Activated CD4-positive, alpha-beta T cell treated with anti-CD3 and anti-CD28 coated beads for 36 hours (primary cell): ENCODE measurements at regions not wholly inside any gene's neighbourhood (a gene's known extent, or its start where the extent isn't known, plus 50 kb on each side); places are given as distances from the start of the nearest gene placed in this dataset.
A peak's percentile ranks its signal among the peaks of the same experiment; 100 is the strongest.
"Not testable (repeated sequence)": the region's sequence is repeated elsewhere in the genome, so short reads cannot be mapped to it uniquely, and the experiment has no call there.

Source experiments
- ATAC-seq: fragments of 200-7000 bp; cut with Tn5 transposase; one replicate; pipeline ENCODE4 v1.10.0; 2021; ENCODE audit warnings: mild to moderate bottlenecking, moderate library complexity
- CTCF ChIA-PET: fragments of 350-600 bp; sonication (Branson Sonifier 250); formaldehyde crosslinking; loops from one replicate; lab custom pipeline; 2021; ENCODE audit warnings: antibody characterized with exemption; lab: Charles Lee
- POLR2A ChIA-PET: fragments of 350-600 bp; sonication (Branson Sonifier 250); formaldehyde crosslinking; loops from one replicate; lab custom pipeline; 2021; ENCODE audit warnings: antibody characterized with exemption, inconsistent platforms; lab: Charles Lee
- DNase-seq: peaks from one replicate; pipeline ENCODE4 v3.0.0-alpha.2; 2020
- H3K27ac Mint-ChIP-seq: one replicate; pipeline ENCODE4 v1.8.0; 2021; ENCODE audit warnings: mixed read lengths
- H3K27me3 Mint-ChIP-seq: one replicate; pipeline ENCODE4 v1.8.0; 2021; ENCODE audit warnings: mixed read lengths
- H3K36me3 Mint-ChIP-seq: one replicate; pipeline ENCODE4 v1.8.0; 2021; ENCODE audit warnings: low read depth, mixed read lengths
- H3K4me1 Mint-ChIP-seq: one replicate; pipeline ENCODE4 v1.8.0; 2021; ENCODE audit warnings: mixed read lengths
- H3K4me3 Mint-ChIP-seq: one replicate; pipeline ENCODE4 v1.8.0; 2021; ENCODE audit warnings: mild to moderate bottlenecking, moderate library complexity, mixed read lengths
- H3K9me3 Mint-ChIP-seq: one replicate; pipeline ENCODE4 v1.8.0; 2021; ENCODE audit warnings: low read depth, mixed read lengths
- intact Hi-C, 2 experiments: fragments of 100-400 bp; cut with DNase I in 1 of 2; cut with micrococcal nuclease in 1 of 2; formaldehyde crosslinking; loops; one replicate each; pipeline versions ENCODE4 v1.14.2 to v1.15.1; 2022 to 2024; cut with DNase I, micrococcal nuclease

GRCh38 chr5:50562694-50563093, 103.7 kb upstream of the PARP8 start:
- no peaks in the 10 kb centered on the region for H3K27me3 Mint-ChIP-seq
- POLR2A ChIA-PET = no interaction called here
- no peak overlapping the region for H3K27ac Mint-ChIP-seq
- H3K4me1 Mint-ChIP-seq = peaks cover 5% of the 10 kb centered on the region
- H3K9me3 Mint-ChIP-seq = peaks cover 1% of the 10 kb centered on the region
- intact Hi-C loops = no loop called here
- no peak overlapping the region for H3K4me3 Mint-ChIP-seq
- no peak for ATAC-seq
- CTCF ChIA-PET = no interaction called here
- H3K36me3 Mint-ChIP-seq = no peaks in the 10 kb centered on the region
- DNase-seq = no peak

- peaks cover 9% of the 10 kb centered on the region for H3K9me3 Mint-ChIP-seq
- H3K36me3 Mint-ChIP-seq = no peaks in the 10 kb centered on the region
- ChIA-PET CTCF (no interaction called here), POLR2A (no interaction called here)
- H3K27ac Mint-ChIP-seq = no peak overlapping the region
- intact Hi-C loops = no loop called here
- DNase-seq = peak; percentile 8
- H3K27me3 Mint-ChIP-seq = no peaks in the 10 kb centered on the region
- peaks cover 5% of the 10 kb centered on the region for H3K4me1 Mint-ChIP-seq
- no peak overlapping the region for H3K4me3 Mint-ChIP-seq
- peak; percentile 51 for ATAC-seq
Measured at GRCh38 chr5:50564079-50564478, 102.4 kb upstream of the PARP8 start.

- DNase-seq = no peak
- POLR2A ChIA-PET = no interaction called here
- peaks cover 5% of the 10 kb centered on the region for H3K4me1 Mint-ChIP-seq
- ATAC-seq = no peak
- H3K27me3 Mint-ChIP-seq = no peaks in the 10 kb centered on the region
- H3K36me3 Mint-ChIP-seq = no peaks in the 10 kb centered on the region
- H3K9me3 Mint-ChIP-seq = peaks cover 9% of the 10 kb centered on the region
- no peak overlapping the region for H3K27ac Mint-ChIP-seq
- CTCF ChIA-PET = no interaction called here
- intact Hi-C loops = no loop called here
- no peak overlapping the region for H3K4me3 Mint-ChIP-seq
Measured at GRCh38 chr5:50564558-50564957, 101.9 kb upstream of the PARP8 start.

- DNase-seq = no peak
- no peaks in the 10 kb centered on the region for H3K27me3 Mint-ChIP-seq
- POLR2A ChIA-PET = no interaction called here
- CTCF ChIA-PET = no interaction called here
- H3K27ac Mint-ChIP-seq = no peak overlapping the region
- no peaks in the 10 kb centered on the region for H3K9me3 Mint-ChIP-seq
- intact Hi-C loops = no loop called here
- H3K4me1 Mint-ChIP-seq = peaks cover 18% of the 10 kb centered on the region
- no peak overlapping the region for H3K4me3 Mint-ChIP-seq
- ATAC-seq = no peak
- no peaks in the 10 kb centered on the region for H3K36me3 Mint-ChIP-seq
Measured at GRCh38 chr5:50574121-50574520, 92.3 kb upstream of the PARP8 start.

GRCh38 chr5:50575740-50576139, 90.7 kb upstream of the PARP8 start:
- ChIA-PET POLR2A (no interaction called here), CTCF (no interaction called here)
- Mint-ChIP-seq H3K36me3 (no peaks in the 10 kb centered on the region), H3K27ac (no peak overlapping the region), H3K9me3 (peaks cover under 1% of the 10 kb centered on the region), H3K4me1 (peaks cover 18% of the 10 kb centered on the region), H3K27me3 (no peaks in the 10 kb centered on the region), H3K4me3 (no peak overlapping the region)
- ATAC-seq (no peak), DNase-seq (no peak)
- intact Hi-C loops = no loop called here

GRCh38 chr5:50576265-50576664, 90.2 kb upstream of the PARP8 start:
- Mint-ChIP-seq H3K9me3 (peaks cover 1% of the 10 kb centered on the region), H3K4me3 (no peak overlapping the region), H3K27me3 (no peaks in the 10 kb centered on the region), H3K27ac (no peak overlapping the region), H3K36me3 (no peaks in the 10 kb centered on the region), H3K4me1 (peaks cover 18% of the 10 kb centered on the region)
- DNase-seq (no peak), ATAC-seq (no peak)
- ChIA-PET CTCF (interaction anchor here (0.7 to 1.0 kb wide), 2 partner anchors 10 to 146 kb away, joined by 3 to 4 read pairs; no protein-coding TSS in a partner anchor), POLR2A (no interaction called here)
- intact Hi-C loops = no loop called here

- peaks cover 20% of the 10 kb centered on the region for H3K4me1 Mint-ChIP-seq
- no peak for DNase-seq
- ChIA-PET CTCF (interaction anchor here (0.6 to 1.0 kb wide), 3 partner anchors 9 to 146 kb away, joined by 3 to 4 read pairs (median 3); no protein-coding TSS in a partner anchor), POLR2A (no interaction called here)
- no peak for ATAC-seq
- intact Hi-C loops = no loop called here
- H3K27me3 Mint-ChIP-seq = no peaks in the 10 kb centered on the region
- H3K36me3 Mint-ChIP-seq = no peaks in the 10 kb centered on the region
- no peak overlapping the region for H3K27ac Mint-ChIP-seq
- H3K4me3 Mint-ChIP-seq = no peak overlapping the region
- H3K9me3 Mint-ChIP-seq = peaks cover 1% of the 10 kb centered on the region
Measured at GRCh38 chr5:50576686-50577256, 89.7 kb upstream of the PARP8 start.

GRCh38 chr5:50580506-50580905, 85.9 kb upstream of the PARP8 start:
- ChIA-PET CTCF (no interaction called here), POLR2A (no interaction called here)
- Mint-ChIP-seq H3K9me3 (peaks cover 1% of the 10 kb centered on the region), H3K4me1 (peaks cover 20% of the 10 kb centered on the region), H3K27ac (no peak overlapping the region), H3K4me3 (no peak overlapping the region), H3K27me3 (no peaks in the 10 kb centered on the region), H3K36me3 (no peaks in the 10 kb centered on the region)
- ATAC-seq (no peak), DNase-seq (no peak)
- intact Hi-C loops = no loop called here

GRCh38 chr5:50581845-50582244, 84.6 kb upstream of the PARP8 start:
- ATAC-seq, DNase-seq, H3K9me3 Mint-ChIP-seq, H3K4me3 Mint-ChIP-seq, H3K27ac Mint-ChIP-seq, intact Hi-C loops, H3K27me3 Mint-ChIP-seq, POLR2A ChIA-PET, H3K4me1 Mint-ChIP-seq, H3K36me3 Mint-ChIP-seq: not testable (repeated sequence)
- CTCF ChIA-PET = interaction anchor here (0.8 kb wide), 1 partner anchor 21 kb away, joined by 3 read pairs; no protein-coding TSS in a partner anchor

GRCh38 chr5:50582699-50583098, 83.7 kb upstream of the PARP8 start:
- Mint-ChIP-seq H3K36me3 (no peaks in the 10 kb centered on the region), H3K4me3 (no peak overlapping the region), H3K27me3 (no peaks in the 10 kb centered on the region), H3K9me3 (peaks cover 1% of the 10 kb centered on the region), H3K27ac (no peak overlapping the region), H3K4me1 (peaks cover 6% of the 10 kb centered on the region)
- no peak for DNase-seq
- CTCF ChIA-PET = no interaction called here
- intact Hi-C loops = no loop called here
- no peak for ATAC-seq
- POLR2A ChIA-PET = no interaction called here

- Mint-ChIP-seq H3K4me3 (no peak overlapping the region), H3K27ac (no peak overlapping the region), H3K4me1 (peaks cover 6% of the 10 kb centered on the region), H3K9me3 (peaks cover 1% of the 10 kb centered on the region), H3K36me3 (no peaks in the 10 kb centered on the region), H3K27me3 (no peaks in the 10 kb centered on the region)
- DNase-seq (no peak), ATAC-seq (no peak)
- POLR2A ChIA-PET = no interaction called here
- intact Hi-C loops = no loop called here
- CTCF ChIA-PET = no interaction called here
Measured at GRCh38 chr5:50583621-50584020, 82.8 kb upstream of the PARP8 start.

- POLR2A ChIA-PET, DNase-seq, CTCF ChIA-PET, H3K36me3 Mint-ChIP-seq, H3K27ac Mint-ChIP-seq, H3K9me3 Mint-ChIP-seq, H3K27me3 Mint-ChIP-seq, intact Hi-C loops, ATAC-seq, H3K4me3 Mint-ChIP-seq: not testable (repeated sequence)
- peaks cover 41% of the 10 kb centered on the region for H3K4me1 Mint-ChIP-seq
Measured at GRCh38 chr5:50588471-50588870, 78.0 kb upstream of the PARP8 start.
